Endothelial cell of umbilical vein (primary cell): ENCODE measurements at regions not wholly inside any gene's neighbourhood (a gene's known extent, or its start where the extent isn't known, plus 50 kb on each side); places are given as distances from the start of the nearest gene placed in this dataset.

Source experiments
- BruUV-seq: library from RNA; stranded (reverse); fragments of 400-500 nt; replicated peaks from 2 replicates; lab custom pipeline; 2021; lab: Mats Ljungman, UMichigan
- CTCF ChIA-PET: fragments of 300-600, 350-600 bp; sonication (Branson Sonifier 250); formaldehyde crosslinking; loops from one replicate; lab custom pipeline; 2021; ENCODE audit warnings: antibody characterized with exemption, inconsistent platforms; lab: Charles Lee
- POLR2A ChIA-PET: fragments of 300-600, 350-600 bp; sonication (Branson Sonifier 250); formaldehyde crosslinking; loops from one replicate; lab custom pipeline; 2021; ENCODE audit warnings: antibody characterized with exemption, inconsistent platforms; lab: Charles Lee
- DNase-seq: peaks from one replicate; pipeline ENCODE4 v3.0.0-alpha.2; 2011; ENCODE audit warnings: low read depth, low spot score
- FAIRE-seq: peaks from 2 replicates; lab custom pipeline; 2011; peaks lifted over from hg19 to GRCh38; lab: Jason Lieb, UNC
- H2AFZ ChIP-seq: 2 replicates; pipeline ENCODE4 v1.6.0; 2012; ENCODE audit warnings: low read depth, low read length, control low read depth, inconsistent platforms
- H3K27ac ChIP-seq: 2 replicates; pipeline ENCODE4 v1.5.1; 2011; ENCODE audit warnings: low read depth, mild to moderate bottlenecking, control low read depth, low read length, moderate library complexity; ENCODE audit not compliant: insufficient read depth
- H3K27me3 ChIP-seq, 2 experiments: 2 replicates each; pipeline versions ENCODE4 v1.6.0 to v1.6.1; 2011; ENCODE audit warnings: low read length in 2 of 2, mixed read lengths in 1 of 2; ENCODE audit not compliant: control insufficient read depth in 2 of 2, insufficient read depth in 2 of 2
- H3K36me3 ChIP-seq, 2 experiments: 2 replicates in 1 of 2; 3 replicates in 1 of 2; pipeline ENCODE4 v1.5.1; 2011; ENCODE audit warnings: low read length in 2 of 2, mild to moderate bottlenecking in 1 of 2, moderate library complexity in 1 of 2; ENCODE audit not compliant: control insufficient read depth in 2 of 2, insufficient read depth in 2 of 2; ENCODE audit errors: extremely low read depth in 1 of 2
- H3K4me1 ChIP-seq: 3 replicates; pipeline ENCODE4 v1.5.1; 2011; ENCODE audit warnings: mild to moderate bottlenecking, low read length; ENCODE audit not compliant: control insufficient read depth, insufficient read depth; ENCODE audit errors: extremely low read depth
- H3K4me2 ChIP-seq: 2 replicates; pipeline ENCODE4 v1.6.1; 2011; ENCODE audit warnings: low read length, control low read depth, mixed read lengths; ENCODE audit not compliant: insufficient read depth
- H3K4me3 ChIP-seq, 3 experiments: fragments of 200-600 bp in 1 of 3; sonication (generic), shearing (Covaris generic) in 1 of 3; replicated peaks in 1 of 3; 2 replicates each; pipeline ENCODE4 v1.5.1; 2011 to 2016; ENCODE audit warnings: control low read depth in 3 of 3, low read length in 3 of 3, mild to moderate bottlenecking in 2 of 3, inconsistent platforms in 1 of 3, low read depth in 1 of 3, moderate library complexity in 1 of 3; ENCODE audit not compliant: insufficient read depth in 1 of 3
- H3K79me2 ChIP-seq: 2 replicates; pipeline ENCODE4 v1.6.0; 2012; ENCODE audit warnings: low read length, inconsistent platforms; ENCODE audit not compliant: control insufficient read depth, insufficient read depth
- H3K9ac ChIP-seq: replicated peaks from 2 replicates; pipeline ENCODE3; 2011; ENCODE audit warnings: low read length, control low read depth; ENCODE audit not compliant: insufficient read depth; ENCODE audit errors: extremely low read depth
- H3K9me1 ChIP-seq: replicated peaks from 3 replicates; pipeline ENCODE4 v1.6.0; 2011; ENCODE audit warnings: mild to moderate bottlenecking, low read length; ENCODE audit not compliant: control insufficient read depth, insufficient read depth; ENCODE audit errors: extremely low read depth
- H3K9me3 ChIP-seq: replicated peaks from 2 replicates; pipeline ENCODE4 v1.5.1; 2012; ENCODE audit warnings: low read length, inconsistent platforms; ENCODE audit not compliant: control insufficient read depth, insufficient read depth
- H4K20me1 ChIP-seq: replicated peaks from 2 replicates; pipeline ENCODE3; 2011; ENCODE audit warnings: mild to moderate bottlenecking, low read length; ENCODE audit not compliant: control insufficient read depth, insufficient read depth; ENCODE audit errors: extremely low read depth
- CTCF ChIP-seq, 2 donors: IDR thresholded peaks; 1 replicate in 1 of 2; 2 replicates in 1 of 2; pipeline ENCODE4 v1.5.1; 2011; ENCODE audit warnings: low read length in 2 of 2, mild to moderate bottlenecking in 2 of 2, moderate library complexity in 2 of 2, control low read depth in 1 of 2, inconsistent platforms in 1 of 2, low read depth in 1 of 2; ENCODE audit not compliant: insufficient read depth in 1 of 2; ENCODE audit errors: extremely low read depth in 1 of 2
- EZH2 ChIP-seq: IDR thresholded peaks from 2 replicates; pipeline ENCODE4 v1.6.1; 2012; ENCODE audit warnings: borderline replicate concordance, low read depth, mild to moderate bottlenecking, moderate library complexity, low read length, inconsistent platforms; ENCODE audit not compliant: severe bottlenecking
- FOS ChIP-seq: IDR thresholded peaks from 2 replicates; pipeline ENCODE4 v1.6.1; 2011; ENCODE audit warnings: mild to moderate bottlenecking, low read length, moderate library complexity, borderline replicate concordance; ENCODE audit not compliant: insufficient read depth
- GATA2 ChIP-seq: IDR thresholded peaks from 2 replicates; pipeline ENCODE4 v1.7.0; 2011; ENCODE audit warnings: low read depth, mild to moderate bottlenecking, moderate library complexity, mixed read lengths, low read length; ENCODE audit not compliant: insufficient read length, insufficient read depth
- JUN ChIP-seq: IDR thresholded peaks from 2 replicates; pipeline ENCODE4 v1.6.1; 2011; ENCODE audit warnings: borderline replicate concordance, low read depth; ENCODE audit not compliant: insufficient read length, insufficient read depth
- MAX ChIP-seq: IDR thresholded peaks from 2 replicates; pipeline ENCODE4 v1.6.1; 2011; ENCODE audit not compliant: insufficient read depth, insufficient read length
- MYC ChIP-seq: IDR thresholded peaks from one replicate; pipeline ENCODE4 v1.6.1; 2011; ENCODE audit warnings: mild to moderate bottlenecking, low read depth, low read length
- POLR2A ChIP-seq: IDR thresholded peaks from 2 replicates; pipeline ENCODE4 v1.6.1; 2012; ENCODE audit warnings: low read depth, mild to moderate bottlenecking, control low read depth, low read length
- POLR2AphosphoS5 ChIP-seq: IDR thresholded peaks from 2 replicates; pipeline ENCODE4 v1.6.1; 2012; ENCODE audit warnings: low read depth, mild to moderate bottlenecking, control low read depth, low read length, moderate library complexity; ENCODE audit not compliant: insufficient read depth
- dilution Hi-C: fragments of 300-500 bp; cut with MboI; formaldehyde crosslinking; loops from one replicate; pipeline ENCODE4 v1.15.0; 2019; ENCODE audit warnings: low sequenced_read_pairs; ENCODE audit not compliant: extremely low pct_ligation_motif_present
- intact Hi-C: fragments of 100-400 bp; cut with micrococcal nuclease; formaldehyde crosslinking; loops from one replicate; pipeline ENCODE4 v1.10.0; 2022

- DNase-seq: no peak
- no TSS peak for BruUV-seq
- H3K9me3 ChIP-seq: no peaks in the 10 kb centered on the region
- ChIA-PET CTCF (no interaction called here), POLR2A (no interaction called here)
- intact Hi-C loops: no loop called here
- no peaks in the 10 kb centered on the region for H3K4me1 ChIP-seq
- H3K79me2 ChIP-seq: no peaks in the 10 kb centered on the region
- H3K27me3 ChIP-seq: no peaks in the 10 kb centered on the region
- H3K4me3 ChIP-seq: no peak overlapping the region
- no peak overlapping the region for H3K27ac ChIP-seq
- no peak for TF ChIP-seq EZH2
- no peak for TF ChIP-seq POLR2A
- no peak for TF ChIP-seq POLR2AphosphoS5
- no peak for TF ChIP-seq CTCF (IDR thresholded peaks at IDR 0.05; ENCODE audit: extremely low read depth in 1 of 2, insufficient read depth in 1 of 2, low read depth in 1 of 2, low read length in 2 of 2)
- no peak for TF ChIP-seq JUN
- TF ChIP-seq MAX: no peak
- TF ChIP-seq FOS: no peak
- TF ChIP-seq MYC: no peak
- no peak for TF ChIP-seq GATA2
- no peak overlapping the region for H2AFZ ChIP-seq
- dilution Hi-C loops: no loop called here
- FAIRE-seq: no peak
- H3K4me2 ChIP-seq: no peak overlapping the region
- no peaks in the 10 kb centered on the region for H4K20me1 ChIP-seq
- no peak overlapping the region for H3K9ac ChIP-seq
- no peaks in the 10 kb centered on the region for H3K9me1 ChIP-seq
- no peaks in the 10 kb centered on the region for H3K36me3 ChIP-seq
These were observed 1217.6 kb upstream of the GJE1 start for GRCh38 chr6:140915103-140915502.
